ENCODE measurements at regions not wholly inside any gene's neighbourhood (a gene's known extent, or its start where the extent isn't known, plus 50 kb on each side); places are given as distances from the start of the nearest gene placed in this dataset.
A peak's percentile ranks its signal among the peaks of the same experiment; 100 is the strongest.

GRCh38 chr20:16147916-16148315, 425.3 kb downstream of the KIF16B start:
- Histone ChIP-seq H3K9me3 (peaks cover 0 to 3% (median 0%) of the 10 kb centered on the region in 4 donors), H3K4me3 (no peak overlapping the region), H3K4me1 (no peaks in the 10 kb centered on the region), H3K27ac (no peak overlapping the region), H3K36me3 (no peaks in the 10 kb centered on the region), H3K27me3 (no peaks in the 10 kb centered on the region)
- 69% methylated on average over 2 of the region's 2 CpGs for WGBS (ENCODE audit: insufficient coverage, low coverage, low lambda C conversion rate, missing lambda C conversion rate)
- ATAC-seq: no peak
- TF ChIP-seq POLR2A (IDR thresholded peaks at IDR 0.05) (no peak), CTCF (IDR thresholded peaks at IDR 0.05) (no peak)
- DNase-seq: no peak
- intact Hi-C loops (cut with DNase I): no loop called here

GRCh38 chr20:16147216-16147615, 426.0 kb downstream of the KIF16B start:
- ATAC-seq (no peak), DNase-seq (no peak)
- Histone ChIP-seq H3K4me3 (no peak overlapping the region), H3K27ac (no peak overlapping the region), H3K36me3 (no peaks in the 10 kb centered on the region), H3K9me3 (peaks cover 0 to 3% (median 0%) of the 10 kb centered on the region in 4 donors), H3K4me1 (no peaks in the 10 kb centered on the region), H3K27me3 (no peaks in the 10 kb centered on the region)
- TF ChIP-seq CTCF (IDR thresholded peaks at IDR 0.05) (no peak), POLR2A (IDR thresholded peaks at IDR 0.05) (no peak)
- 17% methylated on average over 1 of the region's 1 CpG for WGBS (ENCODE audit: insufficient coverage, low coverage, low lambda C conversion rate, missing lambda C conversion rate)
- intact Hi-C loops (cut with DNase I): no loop called here

GRCh38 chr20:16145919-16146318, 427.3 kb downstream of the KIF16B start:
- Histone ChIP-seq H3K9me3 (peaks cover 0 to 3% (median 0%) of the 10 kb centered on the region in 4 donors), H3K36me3 (no peaks in the 10 kb centered on the region), H3K4me3 (no peak overlapping the region), H3K27ac (no peak overlapping the region), H3K4me1 (no peaks in the 10 kb centered on the region), H3K27me3 (no peaks in the 10 kb centered on the region)
- DNase-seq (no peak), ATAC-seq (peak; percentile 59 to 92 (median 85))
- intact Hi-C loops (cut with DNase I): no loop called here
- TF ChIP-seq CTCF (IDR thresholded peaks at IDR 0.05): no peak
- no peak for TF ChIP-seq POLR2A (IDR thresholded peaks at IDR 0.05)
- 73% methylated on average over 1 of the region's 1 CpG for WGBS (ENCODE audit: insufficient coverage, low coverage, low lambda C conversion rate, missing lambda C conversion rate)

GRCh38 chr20:16143596-16143995, 429.7 kb downstream of the KIF16B start:
- no peaks in the 10 kb centered on the region for H3K9me3 ChIP-seq
- H3K27me3 ChIP-seq: no peaks in the 10 kb centered on the region
- no peak overlapping the region for H3K4me3 ChIP-seq
- no peak for ATAC-seq
- intact Hi-C loops (cut with DNase I): no loop called here
- no peak for TF ChIP-seq POLR2A (IDR thresholded peaks at IDR 0.05)
- no peak for TF ChIP-seq CTCF (IDR thresholded peaks at IDR 0.05)
- 100% methylated on average over 1 of the region's 1 CpG for WGBS (ENCODE audit: insufficient coverage, low coverage, low lambda C conversion rate, missing lambda C conversion rate)
- H3K36me3 ChIP-seq: no peaks in the 10 kb centered on the region
- DNase-seq: no peak
- H3K27ac ChIP-seq: no peak overlapping the region
- H3K4me1 ChIP-seq: no peaks in the 10 kb centered on the region

GRCh38 chr20:16135630-16136029, 437.6 kb downstream of the KIF16B start:
- no peaks in the 10 kb centered on the region for H3K36me3 ChIP-seq
- ATAC-seq: no peak
- WGBS (ENCODE audit: insufficient coverage, low coverage, low lambda C conversion rate, missing lambda C conversion rate): 64% methylated on average over 5 of the region's 5 CpGs
- H3K4me1 ChIP-seq: peaks cover 0 to 8% (median 0%) of the 10 kb centered on the region in 4 donors
- H3K9me3 ChIP-seq: no peaks in the 10 kb centered on the region
- no peak for TF ChIP-seq POLR2A (IDR thresholded peaks at IDR 0.05)
- TF ChIP-seq CTCF (IDR thresholded peaks at IDR 0.05): no peak
- H3K27ac ChIP-seq: no peak overlapping the region
- DNase-seq: no peak
- intact Hi-C loops (cut with DNase I): no loop called here
- no peaks in the 10 kb centered on the region for H3K27me3 ChIP-seq
- no peak overlapping the region for H3K4me3 ChIP-seq
